Left lung (tissue), 4 donors: ENCODE measurements at regions not wholly inside any gene's neighbourhood (a gene's known extent, or its start where the extent isn't known, plus 50 kb on each side); places are given as distances from the start of the nearest gene placed in this dataset.

Experiments used
- ATAC-seq: fragments of 200-7000 bp; cut with Tn5 transposase; one replicate; pipeline ENCODE4 v1.9.1; 2020; ENCODE audit warnings: moderate library complexity
- DNase-seq, 4 donors: peaks; one replicate each; pipeline ENCODE4 v3.0.0-alpha.2; 2013 to 2020
- H3K27ac ChIP-seq, 2 donors: fragments of 200-600 bp; sonication (generic) in 1 of 2; one replicate each; pipeline versions ENCODE4 v1.5.0 to v1.8.0; 2020 to 2021
- H3K27me3 ChIP-seq, 2 donors: fragments of 200-600 bp; sonication (generic) in 1 of 2; one replicate each; pipeline versions ENCODE4 v1.5.0 to v1.8.0; 2020 to 2021
- H3K36me3 ChIP-seq, 2 donors: fragments of 200-600 bp; sonication (generic) in 1 of 2; one replicate each; pipeline versions ENCODE4 v1.5.0 to v1.8.0; 2020 to 2021
- H3K4me1 ChIP-seq, 2 donors: fragments of 200-600 bp; one replicate each; pipeline ENCODE4 v1.8.0; 2021
- H3K4me3 ChIP-seq, 2 donors: fragments of 200-600 bp; sonication (generic) in 1 of 2; one replicate each; pipeline versions ENCODE4 v1.5.0 to v1.8.0; 2020 to 2021; ENCODE audit warnings: mild to moderate bottlenecking in 1 of 2
- H3K9me3 ChIP-seq, 2 donors: fragments of 200-600 bp; sonication (generic) in 1 of 2; one replicate each; pipeline versions ENCODE4 v1.5.0 to v1.8.0; 2020 to 2021
- intact Hi-C, 2 donors: fragments of 100-400 bp; cut with DNase I; formaldehyde crosslinking; loops; one replicate each; pipeline versions ENCODE4 v1.11.2 to v1.14.2; 2022
- TF ChIP-seq, protein P1 (sequence below), 2 donors: fragments of 200-600 bp; sonication (generic) in 1 of 2; IDR thresholded peaks; one replicate each; pipeline versions ENCODE4 v1.5.0 to v1.8.0; 2021; ENCODE audit warnings: antibody characterized with exemption in 2 of 2
- donor health status: DM: no; HTN: yes; CAD: no.
- donor health status: DM: no; HTN: no; CAD: no.

DNA sequence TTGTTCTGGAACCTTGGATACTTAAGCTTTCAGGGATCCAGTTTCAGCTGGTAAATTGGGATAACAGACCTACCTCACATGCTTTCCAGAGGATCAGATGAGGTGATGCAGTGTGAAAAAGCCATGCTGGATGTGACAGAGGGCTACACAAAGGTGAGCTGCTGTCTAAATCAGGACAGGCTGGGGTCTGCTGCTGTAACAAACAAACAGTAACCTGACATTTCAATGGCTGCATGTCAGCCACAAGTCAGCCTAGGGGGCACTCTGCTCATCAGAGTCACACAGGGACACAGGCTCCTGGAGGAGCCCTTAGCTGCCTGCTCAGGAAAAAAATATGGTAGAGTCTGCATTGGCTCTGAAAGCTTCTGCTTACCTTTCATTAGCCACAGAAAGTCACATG lies 66.7 kb upstream of the EGFLAM start:
- no peak overlapping the region for H3K27ac ChIP-seq
- intact Hi-C loops, result loop anchor here in 1 of 2 donors (5.0 to 10.0 kb wide), 2 partner anchors 354 to 777 kb away; no protein-coding TSS in a partner anchor
- H3K27me3 ChIP-seq, result peaks cover 8 to 53% of the 10 kb centered on the region in 2 donors
- no peaks in the 10 kb centered on the region for H3K36me3 ChIP-seq
- DNase-seq, result no peak
- no peaks in the 10 kb centered on the region for H3K4me1 ChIP-seq
- H3K9me3 ChIP-seq, result no peaks in the 10 kb centered on the region
- TF ChIP-seq, protein P1, sequence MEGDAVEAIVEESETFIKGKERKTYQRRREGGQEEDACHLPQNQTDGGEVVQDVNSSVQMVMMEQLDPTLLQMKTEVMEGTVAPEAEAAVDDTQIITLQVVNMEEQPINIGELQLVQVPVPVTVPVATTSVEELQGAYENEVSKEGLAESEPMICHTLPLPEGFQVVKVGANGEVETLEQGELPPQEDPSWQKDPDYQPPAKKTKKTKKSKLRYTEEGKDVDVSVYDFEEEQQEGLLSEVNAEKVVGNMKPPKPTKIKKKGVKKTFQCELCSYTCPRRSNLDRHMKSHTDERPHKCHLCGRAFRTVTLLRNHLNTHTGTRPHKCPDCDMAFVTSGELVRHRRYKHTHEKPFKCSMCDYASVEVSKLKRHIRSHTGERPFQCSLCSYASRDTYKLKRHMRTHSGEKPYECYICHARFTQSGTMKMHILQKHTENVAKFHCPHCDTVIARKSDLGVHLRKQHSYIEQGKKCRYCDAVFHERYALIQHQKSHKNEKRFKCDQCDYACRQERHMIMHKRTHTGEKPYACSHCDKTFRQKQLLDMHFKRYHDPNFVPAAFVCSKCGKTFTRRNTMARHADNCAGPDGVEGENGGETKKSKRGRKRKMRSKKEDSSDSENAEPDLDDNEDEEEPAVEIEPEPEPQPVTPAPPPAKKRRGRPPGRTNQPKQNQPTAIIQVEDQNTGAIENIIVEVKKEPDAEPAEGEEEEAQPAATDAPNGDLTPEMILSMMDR (IDR thresholded peaks at IDR 0.05), result no peak
- no peak for ATAC-seq
- H3K4me3 ChIP-seq, result no peak overlapping the region

DNA sequence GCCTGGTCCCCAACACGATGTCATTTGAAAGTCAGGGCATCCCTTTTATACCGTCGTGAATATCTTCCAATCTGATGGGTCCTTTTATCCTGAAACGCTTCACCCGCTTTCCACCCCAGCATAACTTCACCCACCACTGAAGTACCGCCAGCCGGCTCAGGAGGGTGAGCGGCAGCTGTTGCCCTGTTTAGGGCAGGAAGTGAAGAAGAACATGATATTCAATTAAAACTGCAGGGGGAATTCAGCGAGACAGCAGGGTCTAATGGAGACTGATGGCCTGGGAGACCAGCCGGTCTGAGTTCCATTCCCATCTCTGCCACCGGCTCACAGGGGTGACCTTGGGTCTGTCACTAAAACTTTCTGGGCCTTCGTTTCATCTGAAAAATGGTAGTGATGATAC lies 68.2 kb upstream of the EGFLAM start:
- Histone ChIP-seq H3K4me3 (no peak overlapping the region), H3K36me3 (no peaks in the 10 kb centered on the region), H3K9me3 (no peaks in the 10 kb centered on the region), H3K27me3 (peaks cover 8 to 48% of the 10 kb centered on the region in 2 donors), H3K4me1 (no peaks in the 10 kb centered on the region), H3K27ac (no peak overlapping the region)
- TF ChIP-seq, protein P1 (IDR thresholded peaks at IDR 0.05), result no peak
- ATAC-seq (no peak), DNase-seq (no peak)
- intact Hi-C loops, result loop anchor here in 1 of 2 donors (5.0 to 10.0 kb wide), 2 partner anchors 353 to 775 kb away; no protein-coding TSS in a partner anchor

DNA sequence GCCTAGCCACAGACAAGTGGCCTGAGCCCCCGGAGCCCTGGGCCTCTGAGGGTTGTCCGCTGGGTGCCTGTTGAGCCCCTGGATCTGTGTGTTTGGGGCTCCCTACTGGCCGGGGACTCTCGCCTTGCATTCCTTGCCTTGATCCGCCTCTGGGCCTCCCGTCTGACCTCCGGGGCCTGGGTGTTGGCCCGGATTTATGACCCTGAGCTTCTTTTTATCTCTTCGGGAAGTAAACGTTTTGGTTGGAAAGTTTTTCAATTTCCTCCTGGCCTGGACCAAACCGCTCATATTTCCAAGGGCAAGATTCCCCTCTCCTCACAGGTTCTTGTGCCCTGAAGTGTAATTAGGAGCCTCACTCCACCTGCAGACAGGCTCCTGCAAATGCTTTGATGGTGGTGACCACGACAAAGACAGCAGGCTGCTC lies 69.3 kb upstream of the EGFLAM start:
- no peaks in the 10 kb centered on the region for H3K9me3 ChIP-seq
- no peaks in the 10 kb centered on the region for H3K36me3 ChIP-seq
- no peak for ATAC-seq
- peaks cover 3 to 38% of the 10 kb centered on the region in 2 donors for H3K27me3 ChIP-seq
- H3K4me1 ChIP-seq, result no peaks in the 10 kb centered on the region
- no peak overlapping the region for H3K4me3 ChIP-seq
- no peak overlapping the region for H3K27ac ChIP-seq
- intact Hi-C loops, result no loop called here
- peak in 1 of 4 donors; percentile 76 for DNase-seq
- TF ChIP-seq, protein P1 (IDR thresholded peaks at IDR 0.05), result no peak

DNA sequence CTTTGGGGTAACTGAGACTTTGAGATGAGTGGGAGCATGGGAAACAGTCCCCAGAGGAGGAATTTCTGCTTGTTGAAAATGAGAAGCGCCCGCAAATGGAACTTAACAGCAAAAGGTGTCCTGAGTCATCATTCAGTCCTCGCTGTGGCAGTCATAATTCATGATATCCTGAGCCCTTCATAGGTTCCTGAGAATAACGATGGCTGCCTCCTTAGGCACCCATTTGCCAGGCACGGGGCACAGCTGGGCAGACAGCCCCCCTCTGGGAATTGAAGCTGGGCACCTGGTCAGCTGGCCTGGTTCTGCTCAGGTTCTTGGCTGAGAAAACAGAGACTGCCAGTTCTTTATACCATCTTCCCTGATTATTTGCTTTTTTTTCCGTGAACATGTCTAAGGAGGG lies 69.8 kb upstream of the EGFLAM start:
- Histone ChIP-seq H3K27ac (no peak overlapping the region), H3K4me1 (no peaks in the 10 kb centered on the region)
- ATAC-seq, result no peak

DNA sequence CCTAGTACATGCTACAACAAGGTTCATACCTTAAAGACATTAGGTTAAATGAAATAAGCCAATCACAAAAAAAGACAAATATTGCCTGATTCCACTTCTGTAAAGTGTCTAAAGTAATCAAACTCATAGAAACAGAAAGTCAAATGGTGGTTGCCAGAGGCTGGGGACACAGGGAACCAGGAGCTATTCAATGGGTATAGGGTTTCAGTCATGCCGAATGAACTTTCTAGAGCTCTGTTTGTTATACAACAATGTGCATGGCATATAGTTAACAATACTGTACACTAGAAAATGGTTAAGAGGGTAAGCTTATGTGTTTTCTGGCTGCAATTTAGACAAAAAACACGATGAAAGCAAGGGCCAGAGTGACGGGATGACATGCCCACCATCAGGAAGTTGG lies 70.8 kb upstream of the EGFLAM start:
- TF ChIP-seq, protein P1 (IDR thresholded peaks at IDR 0.05), result no peak
- no peak for ATAC-seq
- intact Hi-C loops, result no loop called here
- Histone ChIP-seq H3K4me3 (no peak overlapping the region), H3K27ac (no peak overlapping the region), H3K27me3 (peaks cover 0 to 22% of the 10 kb centered on the region in 2 donors), H3K9me3 (no peaks in the 10 kb centered on the region), H3K4me1 (no peaks in the 10 kb centered on the region), H3K36me3 (no peaks in the 10 kb centered on the region)
- no peak for DNase-seq

More for the DNA sequence above, 69.8 kb upstream of the EGFLAM start:
- H3K9me3 ChIP-seq, result no peaks in the 10 kb centered on the region
- H3K27me3 ChIP-seq, result peaks cover 0 to 33% of the 10 kb centered on the region in 2 donors
- H3K36me3 ChIP-seq, result no peaks in the 10 kb centered on the region
- H3K4me3 ChIP-seq, result no peak overlapping the region
- TF ChIP-seq, protein P1 (IDR thresholded peaks at IDR 0.05), result no peak
- intact Hi-C loops, result no loop called here
- no peak for DNase-seq
